ENCODE measurements at regions not wholly inside any gene's neighbourhood (a gene's known extent, or its start where the extent isn't known, plus 50 kb on each side); places are given as distances from the start of the nearest gene placed in this dataset.

GRCh38 chr7:13047061-13047460, 359.6 kb downstream of the ARL4A start:
- Histone ChIP-seq H4K20me1 (ENCODE audit: control insufficient read depth, insufficient read depth) (no peaks in the 10 kb centered on the region), H2AFZ (ENCODE audit: control insufficient read depth, low read depth, low read length) (no peak overlapping the region), H3K9ac (ENCODE audit: control insufficient read depth, insufficient read depth, low read length) (no peak overlapping the region), H3K79me2 (ENCODE audit: control insufficient read depth, insufficient read depth, low read length) (no peaks in the 10 kb centered on the region), H3K4me1 (ENCODE audit: control insufficient read depth, insufficient read depth, low read length) (no peaks in the 10 kb centered on the region), H3K9me3 (replicated peaks; ENCODE audit: control insufficient read depth, insufficient read depth, low read length) (no peaks in the 10 kb centered on the region), H3K36me3 (ENCODE audit: control insufficient read depth in 2 of 2, insufficient read depth in 2 of 2, low read length in 1 of 2) (no peaks in the 10 kb centered on the region), H3K27ac (ENCODE audit: control insufficient read depth, insufficient read depth) (no peak overlapping the region), H3K27me3 (replicated peaks in 1 of 2; ENCODE audit: control insufficient read depth in 2 of 2, insufficient read depth in 2 of 2, low read length in 1 of 2) (no peaks in the 10 kb centered on the region), H3K4me2 (ENCODE audit: control insufficient read depth, insufficient read depth) (no peak overlapping the region), H3K4me3 (no peak overlapping the region)
- ChIA-PET POLR2A (no interaction called here), SMC1A (ENCODE audit: uncharacterized antibody, unreplicated experiment) (no interaction called here), RAD21 (ENCODE audit: unreplicated experiment) (no interaction called here), CTCF (no interaction called here)
- TF ChIP-seq KLF5 (IDR thresholded peaks at IDR 0.05; ENCODE audit: partially characterized antibody) (no peak), CREM (IDR thresholded peaks at IDR 0.05; ENCODE audit: low read depth) (no peak), EP300 (IDR thresholded peaks at IDR 0.05; ENCODE audit: borderline replicate concordance in 1 of 2, control insufficient read depth in 1 of 2, low read depth in 2 of 2, low read length in 2 of 2) (no peak), PML (IDR thresholded peaks at IDR 0.05; ENCODE audit: low read length) (no peak), STAT3 (IDR thresholded peaks at IDR 0.05; ENCODE audit: low read depth, low read length) (no peak), PKNOX1 (IDR thresholded peaks at IDR 0.05) (no peak), BACH1 (IDR thresholded peaks at IDR 0.05; ENCODE audit: borderline replicate concordance) (no peak), PAX8 (IDR thresholded peaks at IDR 0.05) (no peak), BCLAF1 (IDR thresholded peaks at IDR 0.05) (no peak), HSF1 (IDR thresholded peaks at IDR 0.05; ENCODE audit: low read depth, low read length) (no peak), MXI1 (IDR thresholded peaks at IDR 0.05; ENCODE audit: low read depth, low read length) (no peak), CBX5 (IDR thresholded peaks at IDR 0.05; ENCODE audit: low read depth) (no peak)
- TF ChIP-seq, protein P1, sequence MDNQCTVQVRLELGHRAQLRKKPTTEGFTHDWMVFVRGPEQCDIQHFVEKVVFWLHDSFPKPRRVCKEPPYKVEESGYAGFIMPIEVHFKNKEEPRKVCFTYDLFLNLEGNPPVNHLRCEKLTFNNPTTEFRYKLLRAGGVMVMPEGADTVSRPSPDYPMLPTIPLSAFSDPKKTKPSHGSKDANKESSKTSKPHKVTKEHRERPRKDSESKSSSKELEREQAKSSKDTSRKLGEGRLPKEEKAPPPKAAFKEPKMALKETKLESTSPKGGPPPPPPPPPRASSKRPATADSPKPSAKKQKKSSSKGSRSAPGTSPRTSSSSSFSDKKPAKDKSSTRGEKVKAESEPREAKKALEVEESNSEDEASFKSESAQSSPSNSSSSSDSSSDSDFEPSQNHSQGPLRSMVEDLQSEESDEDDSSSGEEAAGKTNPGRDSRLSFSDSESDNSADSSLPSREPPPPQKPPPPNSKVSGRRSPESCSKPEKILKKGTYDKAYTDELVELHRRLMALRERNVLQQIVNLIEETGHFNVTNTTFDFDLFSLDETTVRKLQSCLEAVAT (IDR thresholded peaks at IDR 0.05) = no peak
- WGBS (ENCODE audit: insufficient coverage, insufficient replicate concordance, low lambda C conversion rate, missing lambda C conversion rate) = 21% methylated on average over 4 of the region's 4 CpGs
- DNase-seq (ENCODE audit: low read depth, low spot score) (no peak), FAIRE-seq (no peak), ATAC-seq (peak; percentile 48; the same call in 2 of the 3 replicates)
- no TSS peak for BruUV-seq (replicated peaks)
- in situ Hi-C loops (cut with MboI) = no loop called here
- intact Hi-C loops (cut with micrococcal nuclease; ENCODE audit: unreplicated experiment) = loop anchor here (10.0 kb wide), 1 partner anchor 208 kb away; no protein-coding TSS in a partner anchor

Measured in GM12878 (cell line).